CD4-positive, alpha-beta T cell (primary cell): ENCODE measurements at regions not wholly inside any gene's neighbourhood (a gene's known extent, or its start where the extent isn't known, plus 50 kb on each side); places are given as distances from the start of the nearest gene placed in this dataset.

Experiments used
- ATAC-seq: fragments of 200-7000 bp; cut with Tn5 transposase; one replicate; pipeline ENCODE4 v1.10.0; 2022; ENCODE audit warnings: mild to moderate bottlenecking; ENCODE audit not compliant: poor library complexity
- CTCF ChIA-PET: fragments of 350-600 bp; sonication (Branson Sonifier 250); formaldehyde crosslinking; loops from one replicate; lab custom pipeline; 2021; ENCODE audit warnings: antibody characterized with exemption, inconsistent platforms; lab: Charles Lee
- POLR2A ChIA-PET: fragments of 350-600 bp; sonication (Branson Sonifier 250); formaldehyde crosslinking; loops from one replicate; lab custom pipeline; 2021; ENCODE audit warnings: antibody characterized with exemption, inconsistent platforms; lab: Charles Lee
- DNase-seq, 14 experiments: peaks; one replicate each; pipeline ENCODE4 v3.0.0-alpha.2; 2013 to 2020; ENCODE audit warnings: mixed read lengths in 2 of 14
- H3K27ac ChIP-seq, 2 donors: one replicate each; pipeline versions ENCODE4 v1.5.1 to v1.7.0; 2013; ENCODE audit warnings: low read length in 2 of 2, low read depth in 1 of 2, mild to moderate bottlenecking in 1 of 2
- H3K27me3 ChIP-seq, 2 experiments: 1 replicate in 1 of 2; 2 replicates in 1 of 2; pipeline versions ENCODE4 v1.6.1 to v1.7.0; 2013; ENCODE audit warnings: low read length in 2 of 2, control low read depth in 1 of 2, mild to moderate bottlenecking in 1 of 2, moderate library complexity in 1 of 2; ENCODE audit not compliant: insufficient read depth in 2 of 2, control insufficient read depth in 1 of 2
- H3K36me3 ChIP-seq: one replicate; pipeline ENCODE4 v1.6.1; 2013; ENCODE audit warnings: low read length, control low read depth; ENCODE audit not compliant: insufficient read depth
- H3K4me1 ChIP-seq: one replicate; pipeline ENCODE4 v1.6.1; 2013; ENCODE audit warnings: low read length, control low read depth; ENCODE audit not compliant: insufficient read depth
- H3K4me3 ChIP-seq: one replicate; pipeline ENCODE4 v1.5.1; 2013; ENCODE audit warnings: mild to moderate bottlenecking, low read length, moderate library complexity
- H3K9me3 ChIP-seq, 2 experiments: 1 replicate in 1 of 2; 2 replicates in 1 of 2; pipeline versions ENCODE4 v1.6.1 to v1.7.0; 2013; ENCODE audit warnings: low read length in 2 of 2, mild to moderate bottlenecking in 2 of 2, control low read depth in 1 of 2, moderate library complexity in 1 of 2; ENCODE audit not compliant: control insufficient read depth in 1 of 2, insufficient read depth in 1 of 2
- H3K27ac Mint-ChIP-seq: one replicate; pipeline ENCODE4 v1.8.0; 2020; ENCODE audit warnings: mixed read lengths
- H3K27me3 Mint-ChIP-seq: one replicate; pipeline ENCODE4 v1.8.0; 2021; ENCODE audit warnings: mixed read lengths
- H3K36me3 Mint-ChIP-seq: one replicate; pipeline ENCODE4 v1.8.0; 2021; ENCODE audit warnings: low read depth, mixed read lengths
- H3K4me1 Mint-ChIP-seq: one replicate; pipeline ENCODE4 v1.8.0; 2021; ENCODE audit warnings: low read depth, mixed read lengths
- H3K4me3 Mint-ChIP-seq: one replicate; pipeline ENCODE4 v1.8.0; 2020; ENCODE audit warnings: mild to moderate bottlenecking, mixed read lengths
- H3K9me3 Mint-ChIP-seq: one replicate; pipeline ENCODE4 v1.8.0; 2020; ENCODE audit warnings: mixed read lengths
- intact Hi-C, 2 experiments: fragments of 100-400 bp; cut with DNase I in 1 of 2; cut with micrococcal nuclease in 1 of 2; formaldehyde crosslinking; loops; one replicate each; pipeline versions ENCODE4 v1.15.1 to v1.9.0; 2023 to 2025; cut with DNase I, micrococcal nuclease
- TF ChIP-seq, protein P1 (sequence below): fragments of 200-600 bp; IDR thresholded peaks from one replicate; pipeline ENCODE4 v1.8.0; 2022; ENCODE audit warnings: antibody characterized with exemption, mild to moderate bottlenecking

GRCh38 chr5:174339130-174339529 lies 293.6 kb downstream of the NSG2 start:
- ChIA-PET POLR2A (no interaction called here), CTCF (no interaction called here)
- Mint-ChIP-seq H3K36me3 (no peaks in the 10 kb centered on the region), H3K9me3 (no peaks in the 10 kb centered on the region), H3K4me1 (no peaks in the 10 kb centered on the region), H3K4me3 (no peak overlapping the region), H3K27ac (no peak overlapping the region), H3K27me3 (peaks cover 41% of the 10 kb centered on the region)
- Histone ChIP-seq H3K36me3 (no peaks in the 10 kb centered on the region), H3K4me3 (no peak overlapping the region), H3K9me3 (peaks cover 0 to 16% of the 10 kb centered on the region in 2 experiments), H3K27ac (no peak overlapping the region), H3K27me3 (peaks cover 8 to 18% of the 10 kb centered on the region in 2 experiments), H3K4me1 (no peaks in the 10 kb centered on the region)
- intact Hi-C loops: no loop called here
- TF ChIP-seq, protein P1, sequence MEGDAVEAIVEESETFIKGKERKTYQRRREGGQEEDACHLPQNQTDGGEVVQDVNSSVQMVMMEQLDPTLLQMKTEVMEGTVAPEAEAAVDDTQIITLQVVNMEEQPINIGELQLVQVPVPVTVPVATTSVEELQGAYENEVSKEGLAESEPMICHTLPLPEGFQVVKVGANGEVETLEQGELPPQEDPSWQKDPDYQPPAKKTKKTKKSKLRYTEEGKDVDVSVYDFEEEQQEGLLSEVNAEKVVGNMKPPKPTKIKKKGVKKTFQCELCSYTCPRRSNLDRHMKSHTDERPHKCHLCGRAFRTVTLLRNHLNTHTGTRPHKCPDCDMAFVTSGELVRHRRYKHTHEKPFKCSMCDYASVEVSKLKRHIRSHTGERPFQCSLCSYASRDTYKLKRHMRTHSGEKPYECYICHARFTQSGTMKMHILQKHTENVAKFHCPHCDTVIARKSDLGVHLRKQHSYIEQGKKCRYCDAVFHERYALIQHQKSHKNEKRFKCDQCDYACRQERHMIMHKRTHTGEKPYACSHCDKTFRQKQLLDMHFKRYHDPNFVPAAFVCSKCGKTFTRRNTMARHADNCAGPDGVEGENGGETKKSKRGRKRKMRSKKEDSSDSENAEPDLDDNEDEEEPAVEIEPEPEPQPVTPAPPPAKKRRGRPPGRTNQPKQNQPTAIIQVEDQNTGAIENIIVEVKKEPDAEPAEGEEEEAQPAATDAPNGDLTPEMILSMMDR: no peak
- ATAC-seq (no peak), DNase-seq (no peak)

- intact Hi-C loops: no loop called here
- POLR2A ChIA-PET: no interaction called here
- Mint-ChIP-seq H3K36me3 (no peaks in the 10 kb centered on the region), H3K4me1 (no peaks in the 10 kb centered on the region), H3K9me3 (no peaks in the 10 kb centered on the region), H3K27ac (no peak overlapping the region), H3K4me3 (no peak overlapping the region), H3K27me3 (peaks cover 41% of the 10 kb centered on the region)
- CTCF ChIA-PET: no interaction called here
- ATAC-seq: no peak
- Histone ChIP-seq H3K4me3 (no peak overlapping the region), H3K36me3 (no peaks in the 10 kb centered on the region), H3K27ac (no peak overlapping the region), H3K9me3 (peaks cover 0 to 19% of the 10 kb centered on the region in 2 experiments), H3K4me1 (no peaks in the 10 kb centered on the region), H3K27me3 (peaks cover 8 to 18% of the 10 kb centered on the region in 2 experiments)
- no peak for DNase-seq
- TF ChIP-seq, protein P1: no peak
Measured at GRCh38 chr5:174340226-174340625, 294.7 kb downstream of the NSG2 start.

DNA sequence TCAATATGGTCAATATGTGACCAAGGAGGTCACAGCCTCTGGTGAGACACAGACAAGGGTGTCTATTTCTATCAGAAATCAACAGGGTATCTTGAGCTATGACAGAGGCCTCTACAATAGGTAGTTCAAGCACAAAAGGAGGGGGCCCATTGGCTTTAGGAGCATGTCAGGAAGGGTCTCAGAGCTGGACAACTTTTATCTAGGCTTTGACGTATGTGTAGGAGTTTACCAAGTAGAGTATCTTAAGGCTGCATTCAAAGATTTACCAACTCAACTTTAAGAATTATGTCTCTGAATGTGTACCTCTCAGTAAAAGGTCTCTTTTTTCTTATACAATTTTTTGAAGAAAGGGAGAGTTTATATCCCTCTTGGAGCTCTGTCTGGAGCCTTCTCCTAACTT lies 297.2 kb downstream of the NSG2 start:
- TF ChIP-seq, protein P1: no peak
- ChIA-PET POLR2A (no interaction called here), CTCF (no interaction called here)
- no peaks in the 10 kb centered on the region for H3K4me1 Mint-ChIP-seq
- H3K27me3 Mint-ChIP-seq: peaks cover 23% of the 10 kb centered on the region
- no peak overlapping the region for H3K27ac Mint-ChIP-seq
- Histone ChIP-seq H3K9me3 (peaks cover 0 to 10% of the 10 kb centered on the region in 2 experiments), H3K4me3 (no peak overlapping the region), H3K36me3 (no peaks in the 10 kb centered on the region), H3K4me1 (no peaks in the 10 kb centered on the region), H3K27me3 (peaks cover 0 to 9% of the 10 kb centered on the region in 2 experiments), H3K27ac (no peak overlapping the region)
- ATAC-seq (no peak), DNase-seq (no peak)
- H3K36me3 Mint-ChIP-seq: no peaks in the 10 kb centered on the region
- no peaks in the 10 kb centered on the region for H3K9me3 Mint-ChIP-seq
- H3K4me3 Mint-ChIP-seq: no peak overlapping the region
- intact Hi-C loops: no loop called here
